ENCODE measurements at regions not wholly inside any gene's neighbourhood (a gene's known extent, or its start where the extent isn't known, plus 50 kb on each side); places are given as distances from the start of the nearest gene placed in this dataset.

DNA sequence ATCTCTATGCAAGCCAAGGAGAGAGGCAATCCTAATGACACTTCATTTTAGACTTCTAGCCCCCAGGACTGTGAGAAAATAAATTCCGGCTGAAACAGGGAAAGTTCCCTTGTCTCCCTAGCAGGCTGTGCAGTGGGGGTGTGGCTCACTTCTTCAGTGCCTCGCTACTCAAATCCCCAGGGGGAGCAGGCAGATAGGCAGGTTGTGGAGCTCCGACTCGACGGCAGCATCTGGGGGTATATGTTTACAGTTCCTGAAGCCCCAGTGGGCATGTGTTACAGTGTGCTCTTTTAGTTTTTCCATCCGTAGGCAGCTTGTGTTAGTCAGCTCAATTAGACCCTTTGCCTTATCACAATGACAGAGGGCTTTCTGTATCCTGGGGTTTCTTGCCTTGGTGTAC lies 836.5 kb downstream of the PDCD6IP start:
- Histone ChIP-seq H3K79me2 (ENCODE audit: control insufficient read depth, insufficient read depth, low read length) (no peaks in the 10 kb centered on the region), H3K4me1 (ENCODE audit: control insufficient read depth, extremely low read depth, insufficient read depth, low read length) (no peaks in the 10 kb centered on the region), H3K9ac (ENCODE audit: control insufficient read depth, extremely low read depth, insufficient read depth, low read length) (no peak overlapping the region), H3K27ac (ENCODE audit: control insufficient read depth, insufficient read depth, low read length) (no peak overlapping the region), H3K4me3 (ENCODE audit: control insufficient read depth in 2 of 3, extremely low read depth in 1 of 3, insufficient read depth in 2 of 3, low read depth in 1 of 3, low read length in 3 of 3) (no peak overlapping the region), H4K20me1 (ENCODE audit: control insufficient read depth, extremely low read depth, insufficient read depth, low read length) (no peaks in the 10 kb centered on the region), H3K9me1 (ENCODE audit: control insufficient read depth, extremely low read depth, insufficient read depth, low read length) (no peaks in the 10 kb centered on the region), H3K27me3 (ENCODE audit: control insufficient read depth, extremely low read depth, insufficient read depth, low read length) (no peaks in the 10 kb centered on the region), H3K9me3 (ENCODE audit: control insufficient read depth, low read depth, low read length) (no peaks in the 10 kb centered on the region), H2AFZ (ENCODE audit: control insufficient read depth, low read length) (no peak overlapping the region), H3K4me2 (ENCODE audit: control insufficient read depth, extremely low read depth, insufficient read depth, low read depth, low read length) (no peak overlapping the region), H3K36me3 (ENCODE audit: control insufficient read depth in 2 of 2, extremely low read depth in 1 of 2, insufficient read depth in 2 of 2, low read length in 2 of 2) (no peaks in the 10 kb centered on the region)
- no peak for DNase-seq (ENCODE audit: low read depth, low spot score)
- no peak for TF ChIP-seq CTCF (optimal IDR thresholded peaks at IDR 0.05 in 1 of 3, IDR thresholded peaks at IDR 0.05 in 1 of 3, conservative IDR thresholded peaks at IDR 0.05 in 1 of 3; ENCODE audit: extremely low read depth in 1 of 3, insufficient read depth in 2 of 3, low read length in 3 of 3)
- TF ChIP-seq EZH2 (IDR thresholded peaks at IDR 0.05; ENCODE audit: low read length) = no peak
- no peak for FAIRE-seq
- dilution Hi-C loops (cut with MboI; ENCODE audit: extremely low pct_ligation_motif_present, low sequenced_read_pairs) = no loop called here

GRCh38 chr3:34635352-34635850 lies 837.0 kb downstream of the PDCD6IP start:
- no peak for DNase-seq (ENCODE audit: low read depth, low spot score)
- no peaks in the 10 kb centered on the region for H3K27me3 ChIP-seq (ENCODE audit: control insufficient read depth, extremely low read depth, insufficient read depth, low read length)
- H3K4me1 ChIP-seq (ENCODE audit: control insufficient read depth, extremely low read depth, insufficient read depth, low read length) = no peaks in the 10 kb centered on the region
- no peak overlapping the region for H3K27ac ChIP-seq (ENCODE audit: control insufficient read depth, insufficient read depth, low read length)
- dilution Hi-C loops (cut with MboI; ENCODE audit: extremely low pct_ligation_motif_present, low sequenced_read_pairs) = no loop called here
- H3K4me3 ChIP-seq (ENCODE audit: control insufficient read depth in 2 of 3, extremely low read depth in 1 of 3, insufficient read depth in 2 of 3, low read depth in 1 of 3, low read length in 3 of 3) = no peak overlapping the region
- no peaks in the 10 kb centered on the region for H3K79me2 ChIP-seq (ENCODE audit: control insufficient read depth, insufficient read depth, low read length)
- no peaks in the 10 kb centered on the region for H3K9me1 ChIP-seq (ENCODE audit: control insufficient read depth, extremely low read depth, insufficient read depth, low read length)
- H3K9me3 ChIP-seq (ENCODE audit: control insufficient read depth, low read depth, low read length) = no peaks in the 10 kb centered on the region
- no peak overlapping the region for H3K4me2 ChIP-seq (ENCODE audit: control insufficient read depth, extremely low read depth, insufficient read depth, low read depth, low read length)
- FAIRE-seq = no peak
- no peak overlapping the region for H3K9ac ChIP-seq (ENCODE audit: control insufficient read depth, extremely low read depth, insufficient read depth, low read length)
- H3K36me3 ChIP-seq (ENCODE audit: control insufficient read depth in 2 of 2, extremely low read depth in 1 of 2, insufficient read depth in 2 of 2, low read length in 2 of 2) = no peaks in the 10 kb centered on the region
- no peaks in the 10 kb centered on the region for H4K20me1 ChIP-seq (ENCODE audit: control insufficient read depth, extremely low read depth, insufficient read depth, low read length)
- no peak overlapping the region for H2AFZ ChIP-seq (ENCODE audit: control insufficient read depth, low read length)
- TF ChIP-seq CTCF (optimal IDR thresholded peaks at IDR 0.05 in 1 of 3, IDR thresholded peaks at IDR 0.05 in 1 of 3, conservative IDR thresholded peaks at IDR 0.05 in 1 of 3; ENCODE audit: extremely low read depth in 1 of 3, insufficient read depth in 2 of 3, low read length in 3 of 3) = no peak
- TF ChIP-seq EZH2 (IDR thresholded peaks at IDR 0.05; ENCODE audit: low read length) = no peak

Measured in keratinocyte (primary cell).